Cardiac fibroblast (primary cell): ENCODE measurements at regions not wholly inside any gene's neighbourhood (a gene's known extent, or its start where the extent isn't known, plus 50 kb on each side); places are given as distances from the start of the nearest gene placed in this dataset.

Experiments used
- DNase-seq, 2 donors: peaks; one replicate each; pipeline versions ENCODE4 v3.0.0 to v3.0.0-alpha.2; 2010; ENCODE audit warnings: low read depth in 2 of 2
- H3K4me3 ChIP-seq, 2 donors: replicated peaks in 1 of 2; 1 replicate in 1 of 2; 2 replicates in 1 of 2; pipeline ENCODE4 v1.5.1; 2011; ENCODE audit warnings: low read depth in 2 of 2, low read length in 2 of 2, mild to moderate bottlenecking in 2 of 2, moderate library complexity in 1 of 2
- TF ChIP-seq, protein P1 (sequence below): IDR thresholded peaks from one replicate; pipeline ENCODE4 v1.5.1; 2011; ENCODE audit warnings: low read depth, mild to moderate bottlenecking, low read length, inconsistent platforms

DNA sequence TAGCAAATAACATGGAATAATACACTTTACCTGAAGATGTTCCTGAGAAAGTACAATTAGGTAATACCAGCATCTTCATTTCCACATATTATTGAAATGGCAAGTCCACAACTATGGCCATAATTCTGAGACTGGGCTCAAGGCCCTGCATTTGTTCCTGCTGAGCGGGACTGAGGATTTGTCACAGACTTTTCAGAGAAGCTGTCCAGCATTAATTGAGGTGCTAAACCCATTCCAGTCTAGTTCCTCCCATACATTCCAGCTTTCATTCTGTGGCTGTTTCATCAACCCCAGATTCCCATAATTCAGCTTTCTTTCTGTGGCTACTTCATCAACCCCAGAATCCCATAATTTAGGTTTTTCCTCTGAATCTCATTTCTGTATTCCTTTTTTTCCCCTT is 293.4 kb upstream of the GBE1 start:
- no peak overlapping the region for H3K4me3 ChIP-seq
- TF ChIP-seq, protein P1, sequence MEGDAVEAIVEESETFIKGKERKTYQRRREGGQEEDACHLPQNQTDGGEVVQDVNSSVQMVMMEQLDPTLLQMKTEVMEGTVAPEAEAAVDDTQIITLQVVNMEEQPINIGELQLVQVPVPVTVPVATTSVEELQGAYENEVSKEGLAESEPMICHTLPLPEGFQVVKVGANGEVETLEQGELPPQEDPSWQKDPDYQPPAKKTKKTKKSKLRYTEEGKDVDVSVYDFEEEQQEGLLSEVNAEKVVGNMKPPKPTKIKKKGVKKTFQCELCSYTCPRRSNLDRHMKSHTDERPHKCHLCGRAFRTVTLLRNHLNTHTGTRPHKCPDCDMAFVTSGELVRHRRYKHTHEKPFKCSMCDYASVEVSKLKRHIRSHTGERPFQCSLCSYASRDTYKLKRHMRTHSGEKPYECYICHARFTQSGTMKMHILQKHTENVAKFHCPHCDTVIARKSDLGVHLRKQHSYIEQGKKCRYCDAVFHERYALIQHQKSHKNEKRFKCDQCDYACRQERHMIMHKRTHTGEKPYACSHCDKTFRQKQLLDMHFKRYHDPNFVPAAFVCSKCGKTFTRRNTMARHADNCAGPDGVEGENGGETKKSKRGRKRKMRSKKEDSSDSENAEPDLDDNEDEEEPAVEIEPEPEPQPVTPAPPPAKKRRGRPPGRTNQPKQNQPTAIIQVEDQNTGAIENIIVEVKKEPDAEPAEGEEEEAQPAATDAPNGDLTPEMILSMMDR = no peak
- DNase-seq = no peak

DNA sequence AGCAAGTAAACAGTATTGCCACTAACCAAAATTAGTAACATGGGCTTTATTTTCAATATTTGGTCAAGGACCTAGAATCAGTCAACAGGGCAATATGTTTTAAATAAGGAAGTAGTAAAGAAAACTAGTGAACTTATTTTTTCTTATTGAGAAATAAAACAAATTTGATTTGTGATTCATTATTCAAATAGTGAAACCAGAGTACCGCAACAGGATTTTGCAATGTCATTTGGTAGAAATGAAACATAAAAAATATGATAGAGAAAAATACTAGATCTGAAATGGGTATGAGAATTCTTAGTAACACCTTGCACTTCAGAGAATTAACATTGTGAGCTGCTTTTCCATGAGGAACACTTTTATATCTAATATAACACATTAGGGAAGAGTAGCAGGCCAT is 291.8 kb upstream of the GBE1 start:
- no peak for DNase-seq
- TF ChIP-seq, protein P1 = no peak
- no peak overlapping the region for H3K4me3 ChIP-seq

DNA sequence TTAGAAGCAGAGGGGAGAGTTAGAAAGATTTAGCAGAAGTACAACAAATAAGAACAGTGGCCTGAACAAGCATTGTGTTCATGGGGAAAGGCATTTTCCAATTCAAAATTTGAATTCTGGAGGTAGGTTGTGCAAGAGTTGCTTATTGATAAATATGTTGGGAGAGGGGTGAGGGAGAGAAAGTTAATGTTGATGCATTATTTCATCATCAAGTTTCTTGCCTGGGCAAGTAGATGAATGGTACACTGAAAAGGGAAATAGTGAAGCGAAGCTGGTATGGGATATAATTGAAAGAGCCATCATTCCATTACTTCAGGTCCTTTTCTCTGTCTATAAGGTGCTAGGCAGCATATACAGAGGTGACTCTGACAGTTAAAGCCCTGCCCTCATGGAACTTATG is 288.9 kb upstream of the GBE1 start:
- no peak overlapping the region for H3K4me3 ChIP-seq
- TF ChIP-seq, protein P1 = no peak
- no peak for DNase-seq

DNA sequence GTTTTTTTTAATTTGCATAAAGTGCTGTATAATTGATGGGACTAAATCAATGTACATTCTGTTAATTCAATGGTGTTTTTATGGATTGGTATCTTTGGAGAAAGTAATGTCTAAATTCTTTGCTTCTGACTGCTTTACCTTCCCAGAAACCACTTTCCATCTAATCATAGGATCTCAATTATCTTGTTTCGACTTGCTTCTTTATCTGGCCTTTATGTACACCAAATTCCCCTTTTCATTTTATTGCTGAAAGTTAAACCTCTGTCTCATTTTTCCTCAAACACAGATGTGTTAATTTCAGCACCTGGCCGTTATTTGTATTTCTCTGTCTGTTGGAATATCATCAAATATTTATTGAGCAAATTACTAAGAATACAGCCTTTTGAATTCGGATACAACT is 287.3 kb upstream of the GBE1 start:
- no peak for DNase-seq
- H3K4me3 ChIP-seq = no peak overlapping the region
- TF ChIP-seq, protein P1 = no peak

DNA sequence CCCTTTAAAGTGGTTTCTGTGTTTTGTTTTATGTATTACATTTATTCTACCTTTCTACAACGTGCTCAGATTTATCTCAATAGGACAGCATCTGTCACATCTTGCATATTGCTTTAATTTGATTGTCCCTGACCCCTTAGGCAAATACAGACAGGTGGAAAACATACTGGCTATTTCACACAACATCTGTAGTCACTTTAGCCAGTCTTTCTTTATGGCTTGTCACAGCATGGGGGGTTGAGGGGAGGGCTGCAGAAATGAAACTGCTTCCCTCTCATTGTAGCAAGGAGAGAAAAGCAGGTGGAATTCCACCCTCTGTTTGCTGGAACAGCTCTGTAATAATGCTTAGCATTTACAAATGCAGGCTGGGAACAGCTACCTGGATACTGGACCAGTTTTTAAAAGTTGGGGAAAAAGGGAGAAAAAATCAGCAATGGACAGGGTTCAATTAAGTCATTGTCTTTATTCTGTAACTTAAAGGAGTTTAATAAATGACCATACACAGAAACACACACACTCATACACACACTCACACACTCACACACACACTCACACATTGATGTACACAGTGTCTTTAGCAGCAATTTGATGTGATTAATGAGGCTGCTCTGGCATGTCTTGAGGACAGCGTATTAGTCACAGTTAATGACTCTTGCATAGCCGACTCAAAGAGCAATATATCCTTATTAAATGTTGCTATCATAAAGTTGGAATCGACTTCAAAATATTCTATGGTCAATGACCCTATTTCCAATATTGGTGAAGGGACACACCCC is 283.7 kb upstream of the GBE1 start:
- TF ChIP-seq, protein P1 = no peak

DNA sequence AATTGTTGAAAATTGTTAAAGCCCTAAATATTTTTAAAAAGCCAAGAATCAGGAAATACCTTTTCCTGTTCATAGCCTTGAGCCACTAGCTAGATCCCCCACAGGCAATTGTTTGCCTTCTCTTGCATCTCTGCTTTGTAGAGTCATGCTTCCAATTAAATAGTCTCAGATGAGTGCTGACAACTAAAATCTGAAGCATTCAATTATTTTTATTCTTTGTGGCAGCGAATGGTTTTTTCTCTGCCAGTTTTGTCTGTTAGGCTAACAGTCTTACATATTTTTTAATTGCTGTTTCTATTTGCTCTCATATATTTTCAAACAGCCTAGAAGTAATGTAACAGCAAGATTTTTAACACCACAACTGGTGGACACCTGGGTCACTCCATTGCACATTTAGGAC is 277.1 kb upstream of the GBE1 start:
- DNase-seq = no peak
- H3K4me3 ChIP-seq = no peak overlapping the region
- TF ChIP-seq, protein P1 = no peak

More for the DNA sequence above, 283.7 kb upstream of the GBE1 start:
- H3K4me3 ChIP-seq = no peak overlapping the region
- no peak for DNase-seq

DNA sequence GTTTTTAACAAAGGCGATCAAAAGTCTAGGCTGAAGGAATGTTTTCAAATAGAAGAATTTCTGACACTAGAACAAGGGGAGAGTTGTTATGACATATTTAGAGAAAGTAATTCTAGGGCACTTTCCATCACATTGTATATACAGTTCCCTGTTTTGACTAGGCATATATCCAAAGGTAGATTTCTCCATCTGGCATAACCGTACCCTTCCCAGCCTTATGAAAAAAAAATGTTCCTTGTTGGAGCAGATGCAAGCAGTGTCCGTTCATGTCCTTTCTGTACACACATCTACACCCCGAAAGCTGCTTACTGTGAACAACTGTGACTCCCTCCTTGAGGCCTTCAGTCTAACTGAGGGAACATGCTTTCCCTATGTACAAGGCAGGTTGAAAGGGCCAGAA is 271.7 kb upstream of the GBE1 start:
- TF ChIP-seq, protein P1 = no peak
- DNase-seq = no peak
- H3K4me3 ChIP-seq = no peak overlapping the region
